Neural progenitor cell (in vitro differentiated cells): ENCODE measurements at regions not wholly inside any gene's neighbourhood (a gene's known extent, or its start where the extent isn't known, plus 50 kb on each side); places are given as distances from the start of the nearest gene placed in this dataset.
A peak's percentile ranks its signal among the peaks of the same experiment; 100 is the strongest.

ENCODE experiments used
- DNase-seq: peaks from one replicate; pipeline ENCODE4 v3.0.0-alpha.2; 2016; ENCODE audit warnings: low spot score
- H2AFZ ChIP-seq: fragments of 200-600 bp; sonication (generic); replicated peaks from 2 replicates; pipeline ENCODE4 v1.6.1; 2016; ENCODE audit warnings: antibody characterized with exemption
- H3F3A ChIP-seq: fragments of 200-600 bp; sonication (generic); 2 replicates; pipeline ENCODE4 v1.6.1; 2016; ENCODE audit warnings: antibody characterized with exemption, low read depth
- H3K27ac ChIP-seq: fragments of 200-600 bp; sonication (generic); 2 replicates; pipeline ENCODE4 v1.5.1; 2016; ENCODE audit warnings: mild to moderate bottlenecking
- H3K27me3 ChIP-seq: fragments of 200-600 bp; sonication (generic); 2 replicates; pipeline ENCODE4 v1.6.1; 2016; ENCODE audit warnings: mild to moderate bottlenecking, moderate library complexity
- H3K36me3 ChIP-seq: fragments of 200-600 bp; sonication (generic); 2 replicates; pipeline ENCODE4 v1.5.1; 2016
- H3K4me1 ChIP-seq: fragments of 200-600 bp; sonication (generic); 2 replicates; pipeline ENCODE4 v1.6.1; 2016; ENCODE audit warnings: mixed run types
- H3K4me2 ChIP-seq: fragments of 200-600 bp; sonication (generic); 2 replicates; pipeline ENCODE4 v1.6.1; 2016
- H3K4me3 ChIP-seq: fragments of 200-600 bp; sonication (generic); 2 replicates; pipeline ENCODE4 v1.5.1; 2016
- H3K79me2 ChIP-seq: fragments of 200-600 bp; sonication (generic); 2 replicates; pipeline ENCODE4 v1.6.1; 2016; ENCODE audit warnings: low read depth
- H3K9ac ChIP-seq: fragments of 200-600 bp; sonication (generic); 2 replicates; pipeline ENCODE4 v1.6.1; 2016
- H3K9me3 ChIP-seq: fragments of 200-600 bp; sonication (generic); 2 replicates; pipeline ENCODE4 v1.5.1; 2016; ENCODE audit warnings: low read depth
- H4K20me1 ChIP-seq: fragments of 200-600 bp; sonication (generic); 2 replicates; pipeline ENCODE4 v1.6.1; 2016; ENCODE audit warnings: low read depth
- H3K27ac Mint-ChIP-seq: 3 replicates; pipeline ENCODE4 v1.8.0; 2021; ENCODE audit warnings: mixed read lengths
- H3K27me3 Mint-ChIP-seq: 2 replicates; pipeline ENCODE4 v1.8.0; 2022; ENCODE audit warnings: low read depth, mild to moderate bottlenecking, inconsistent platforms, moderate library complexity, mixed read lengths; ENCODE audit not compliant: insufficient read depth
- H3K36me3 Mint-ChIP-seq: 3 replicates; pipeline ENCODE4 v1.8.0; 2021; ENCODE audit warnings: mixed read lengths
- H3K4me1 Mint-ChIP-seq: 3 replicates; pipeline ENCODE4 v1.8.0; 2021; ENCODE audit warnings: mixed read lengths
- H3K4me3 Mint-ChIP-seq: 3 replicates; pipeline ENCODE4 v1.8.0; 2021; ENCODE audit warnings: mild to moderate bottlenecking, moderate library complexity, mixed read lengths
- H3K9me3 Mint-ChIP-seq: 3 replicates; pipeline ENCODE4 v1.8.0; 2020; ENCODE audit warnings: mixed read lengths
- CTCF ChIP-seq: fragments of 200-600 bp; sonication (generic); IDR thresholded peaks from 2 replicates; pipeline ENCODE4 v1.5.1; 2017; ENCODE audit warnings: antibody characterized with exemption, mild to moderate bottlenecking
- EZH2 ChIP-seq: fragments of 200-600 bp; sonication (generic); IDR thresholded peaks from 2 replicates; pipeline ENCODE4 v1.6.1; 2017; ENCODE audit warnings: antibody characterized with exemption, mild to moderate bottlenecking, moderate library complexity
- EZH2phosphoT487 ChIP-seq: fragments of 200-600 bp; sonication (generic); IDR thresholded peaks from 2 replicates; pipeline ENCODE4 v1.6.1; 2017; ENCODE audit warnings: antibody characterized with exemption

- Histone ChIP-seq H3K27me3 (no peaks in the 10 kb centered on the region), H3K4me1 (no peaks in the 10 kb centered on the region), H2AFZ (no peak overlapping the region), H3K27ac (no peak overlapping the region), H3K79me2 (no peaks in the 10 kb centered on the region), H3K4me3 (no peak overlapping the region), H3F3A (no peaks in the 10 kb centered on the region), H3K36me3 (no peaks in the 10 kb centered on the region), H4K20me1 (no peaks in the 10 kb centered on the region), H3K9ac (no peak overlapping the region), H3K4me2 (no peak overlapping the region), H3K9me3 (no peaks in the 10 kb centered on the region)
- H3K4me1 Mint-ChIP-seq, result peaks cover 6% of the 10 kb centered on the region
- H3K27ac Mint-ChIP-seq, result no peak overlapping the region
- no peaks in the 10 kb centered on the region for H3K9me3 Mint-ChIP-seq
- DNase-seq, result no peak
- H3K27me3 Mint-ChIP-seq, result no peaks in the 10 kb centered on the region
- no peak for TF ChIP-seq EZH2phosphoT487
- TF ChIP-seq EZH2, result no peak
- TF ChIP-seq CTCF, result no peak
- no peak overlapping the region for H3K4me3 Mint-ChIP-seq
- H3K36me3 Mint-ChIP-seq, result no peaks in the 10 kb centered on the region
Measured at GRCh38 chr3:148451969-148452368, 245.7 kb upstream of the AGTR1 start.

- Mint-ChIP-seq H3K27me3 (peaks cover 1% of the 10 kb centered on the region), H3K9me3 (peaks cover 3% of the 10 kb centered on the region), H3K4me1 (peaks cover 6% of the 10 kb centered on the region), H3K4me3 (no peak overlapping the region), H3K27ac (no peak overlapping the region), H3K36me3 (peaks cover 1% of the 10 kb centered on the region)
- no peaks in the 10 kb centered on the region for H3K79me2 ChIP-seq
- H3K4me3 ChIP-seq, result no peak overlapping the region
- H3K9me3 ChIP-seq, result no peaks in the 10 kb centered on the region
- H3K27ac ChIP-seq, result no peak overlapping the region
- H3F3A ChIP-seq, result no peaks in the 10 kb centered on the region
- TF ChIP-seq EZH2 (no peak), EZH2phosphoT487 (no peak), CTCF (no peak)
- H3K36me3 ChIP-seq, result no peaks in the 10 kb centered on the region
- H3K4me2 ChIP-seq, result no peak overlapping the region
- H2AFZ ChIP-seq, result no peak overlapping the region
- H4K20me1 ChIP-seq, result no peaks in the 10 kb centered on the region
- no peaks in the 10 kb centered on the region for H3K27me3 ChIP-seq
- no peak for DNase-seq
- H3K9ac ChIP-seq, result no peak overlapping the region
- no peaks in the 10 kb centered on the region for H3K4me1 ChIP-seq
Measured at GRCh38 chr3:148453781-148454191, 243.9 kb upstream of the AGTR1 start.

GRCh38 chr3:148455098-148455497 lies 242.6 kb upstream of the AGTR1 start:
- H3K27me3 ChIP-seq, result no peaks in the 10 kb centered on the region
- H3K4me2 ChIP-seq, result no peak overlapping the region
- peaks cover 6% of the 10 kb centered on the region for H3K4me1 Mint-ChIP-seq
- H3K4me1 ChIP-seq, result no peaks in the 10 kb centered on the region
- no peak overlapping the region for H3K4me3 ChIP-seq
- H3K27me3 Mint-ChIP-seq, result peaks cover 2% of the 10 kb centered on the region
- no peak for DNase-seq
- no peaks in the 10 kb centered on the region for H3K9me3 ChIP-seq
- peaks cover 2% of the 10 kb centered on the region for H3K36me3 Mint-ChIP-seq
- no peak overlapping the region for H3K27ac Mint-ChIP-seq
- no peak overlapping the region for H3K4me3 Mint-ChIP-seq
- peak overlapping the region; percentile 30 for H2AFZ ChIP-seq
- H3K9ac ChIP-seq, result no peak overlapping the region
- H4K20me1 ChIP-seq, result no peaks in the 10 kb centered on the region
- no peak for TF ChIP-seq CTCF
- TF ChIP-seq EZH2, result no peak
- no peak for TF ChIP-seq EZH2phosphoT487
- no peaks in the 10 kb centered on the region for H3F3A ChIP-seq
- no peak overlapping the region for H3K27ac ChIP-seq
- H3K36me3 ChIP-seq, result no peaks in the 10 kb centered on the region
- H3K79me2 ChIP-seq, result no peaks in the 10 kb centered on the region
- H3K9me3 Mint-ChIP-seq, result peaks cover 7% of the 10 kb centered on the region

- peaks cover 14% of the 10 kb centered on the region for H3K9me3 Mint-ChIP-seq
Measured at GRCh38 chr3:148457886-148458285, 239.8 kb upstream of the AGTR1 start.

More at GRCh38 chr3:148457886-148458285, 239.8 kb upstream of the AGTR1 start:
- Mint-ChIP-seq H3K27ac (no peak overlapping the region), H3K36me3 (peaks cover 2% of the 10 kb centered on the region), H3K4me3 (no peak overlapping the region), H3K27me3 (peaks cover 5% of the 10 kb centered on the region), H3K4me1 (no peaks in the 10 kb centered on the region)
- no peak overlapping the region for H2AFZ ChIP-seq
- no peaks in the 10 kb centered on the region for H3K9me3 ChIP-seq
- H3K4me2 ChIP-seq, result no peak overlapping the region
- no peak for DNase-seq
- H3K9ac ChIP-seq, result no peak overlapping the region
- no peaks in the 10 kb centered on the region for H3K4me1 ChIP-seq
- H3K36me3 ChIP-seq, result no peaks in the 10 kb centered on the region
- no peaks in the 10 kb centered on the region for H3K27me3 ChIP-seq
- no peaks in the 10 kb centered on the region for H3K79me2 ChIP-seq
- no peaks in the 10 kb centered on the region for H4K20me1 ChIP-seq
- no peak overlapping the region for H3K27ac ChIP-seq
- no peak overlapping the region for H3K4me3 ChIP-seq
- no peak for TF ChIP-seq CTCF
- no peak for TF ChIP-seq EZH2
- TF ChIP-seq EZH2phosphoT487, result no peak
- H3F3A ChIP-seq, result no peaks in the 10 kb centered on the region
